GM12891 (cell line): ENCODE measurements at regions not wholly inside any gene's neighbourhood (a gene's known extent, or its start where the extent isn't known, plus 50 kb on each side); places are given as distances from the start of the nearest gene placed in this dataset.

ENCODE experiments used
- POLR2A ChIP-seq: IDR thresholded peaks from 2 replicates; pipeline ENCODE4 v1.6.1; 2011; ENCODE audit warnings: low read depth, low read length, control low read depth
- POLR2AphosphoS5 ChIP-seq: IDR thresholded peaks from 2 replicates; pipeline ENCODE4 v1.6.1; 2011; ENCODE audit warnings: low read depth, low read length, control low read depth
- TAF1 ChIP-seq: IDR thresholded peaks from 2 replicates; pipeline ENCODE4 v1.6.1; 2011; ENCODE audit warnings: low read depth, low read length, control low read depth

DNA sequence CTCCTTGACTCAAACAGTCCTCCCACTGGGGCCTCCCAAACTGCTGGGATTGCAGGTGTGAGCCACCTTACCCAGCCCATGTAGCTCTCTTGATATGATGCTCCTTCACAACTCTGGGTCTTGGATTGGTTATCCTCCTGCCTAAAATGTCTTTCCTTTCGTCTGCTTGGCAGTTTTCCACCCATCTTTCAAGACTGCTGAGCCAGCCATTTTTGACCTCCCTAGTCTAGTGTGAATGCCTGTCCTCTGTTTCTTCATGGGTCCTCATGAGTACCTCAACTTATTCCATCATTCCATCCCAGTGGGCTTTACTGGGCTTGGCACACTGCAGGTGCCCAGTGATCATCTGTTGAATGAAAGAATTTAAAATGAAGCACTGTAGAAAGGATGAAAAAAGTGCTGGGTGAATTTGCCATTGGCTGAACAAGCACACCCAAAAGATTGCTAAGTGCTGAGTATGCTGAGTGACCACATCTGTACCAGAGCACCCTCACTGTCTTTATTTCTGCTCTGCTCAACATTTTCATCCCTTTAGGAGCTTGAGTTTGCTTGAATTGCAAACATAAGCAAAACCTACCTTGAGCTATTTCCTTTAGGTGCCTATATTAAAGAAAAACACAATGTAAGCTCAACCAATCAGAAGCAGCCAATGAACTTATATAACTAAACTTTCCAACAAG lies 84.8 kb upstream of the FAM169A start:
- TF ChIP-seq POLR2A, result no peak
- TF ChIP-seq POLR2AphosphoS5, result no peak
- TF ChIP-seq TAF1, result no peak
